ENCODE measurements at regions not wholly inside any gene's neighbourhood (a gene's known extent, or its start where the extent isn't known, plus 50 kb on each side); places are given as distances from the start of the nearest gene placed in this dataset.

GRCh38 chr18:78543201-78543725 lies 436.4 kb upstream of the SALL3 start:
- H3K4me1 ChIP-seq: peaks cover 0 to 17% (median 8%) of the 10 kb centered on the region in 12 donors
- DNase-seq (no peak), ATAC-seq (no peak)
- WGBS, 4 donors: 82 to 93% (median 89%) methylated on average over 9 of the region's 9 CpGs
- TF ChIP-seq, protein P1, sequence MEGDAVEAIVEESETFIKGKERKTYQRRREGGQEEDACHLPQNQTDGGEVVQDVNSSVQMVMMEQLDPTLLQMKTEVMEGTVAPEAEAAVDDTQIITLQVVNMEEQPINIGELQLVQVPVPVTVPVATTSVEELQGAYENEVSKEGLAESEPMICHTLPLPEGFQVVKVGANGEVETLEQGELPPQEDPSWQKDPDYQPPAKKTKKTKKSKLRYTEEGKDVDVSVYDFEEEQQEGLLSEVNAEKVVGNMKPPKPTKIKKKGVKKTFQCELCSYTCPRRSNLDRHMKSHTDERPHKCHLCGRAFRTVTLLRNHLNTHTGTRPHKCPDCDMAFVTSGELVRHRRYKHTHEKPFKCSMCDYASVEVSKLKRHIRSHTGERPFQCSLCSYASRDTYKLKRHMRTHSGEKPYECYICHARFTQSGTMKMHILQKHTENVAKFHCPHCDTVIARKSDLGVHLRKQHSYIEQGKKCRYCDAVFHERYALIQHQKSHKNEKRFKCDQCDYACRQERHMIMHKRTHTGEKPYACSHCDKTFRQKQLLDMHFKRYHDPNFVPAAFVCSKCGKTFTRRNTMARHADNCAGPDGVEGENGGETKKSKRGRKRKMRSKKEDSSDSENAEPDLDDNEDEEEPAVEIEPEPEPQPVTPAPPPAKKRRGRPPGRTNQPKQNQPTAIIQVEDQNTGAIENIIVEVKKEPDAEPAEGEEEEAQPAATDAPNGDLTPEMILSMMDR (IDR thresholded peaks at IDR 0.05): no peak
- TF ChIP-seq POLR2A (IDR thresholded peaks at IDR 0.05): no peak
- intact Hi-C loops (cut with DNase I): no loop called here
- H3K36me3 ChIP-seq: no peaks in the 10 kb centered on the region
- H3K27ac ChIP-seq: no peak overlapping the region
- no peaks in the 10 kb centered on the region for H3K9me3 ChIP-seq
- H3K27me3 ChIP-seq: no peaks in the 10 kb centered on the region
- no peak overlapping the region for H3K4me3 ChIP-seq

DNA sequence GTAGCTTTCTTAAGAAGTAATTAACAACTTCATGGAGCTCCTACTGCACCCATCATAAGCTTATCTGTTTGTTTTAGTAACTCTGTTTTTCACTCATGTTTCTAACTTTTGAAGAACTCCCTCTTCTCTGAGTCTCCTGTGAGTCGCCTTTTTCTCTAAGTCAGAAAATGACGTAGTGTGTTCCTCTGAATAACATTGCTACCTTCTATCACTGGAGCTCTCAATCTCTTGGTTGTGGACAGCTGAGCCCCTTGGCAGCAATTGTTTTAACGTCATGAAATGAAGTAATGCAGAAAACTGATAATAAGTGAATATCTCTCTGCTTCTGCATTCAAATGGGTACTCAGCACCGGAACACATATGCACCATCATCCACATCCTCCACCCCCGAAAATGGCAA lies 433.3 kb upstream of the SALL3 start:
- no peaks in the 10 kb centered on the region for H3K9me3 ChIP-seq
- peaks cover 0 to 6% (median 0%) of the 10 kb centered on the region in 9 donors for H3K27me3 ChIP-seq
- H3K36me3 ChIP-seq: no peaks in the 10 kb centered on the region
- peaks cover 0 to 14% (median 8%) of the 10 kb centered on the region in 12 donors for H3K4me1 ChIP-seq
- 48 to 65% (median 56%) methylated on average over 5 of the region's 5 CpGs for WGBS, 4 donors
- TF ChIP-seq, protein P1 (IDR thresholded peaks at IDR 0.05): no peak
- no peak for TF ChIP-seq POLR2A (IDR thresholded peaks at IDR 0.05)
- peak in 1 of 4 donors; percentile 63 for ATAC-seq
- peak overlapping the region in 1 of 12 donors; percentile 26 for H3K4me3 ChIP-seq
- no peak for DNase-seq
- intact Hi-C loops (cut with DNase I): no loop called here
- H3K27ac ChIP-seq: peak overlapping the region in 3 of 12 donors; percentile 21 to 30 (median 24)

DNA sequence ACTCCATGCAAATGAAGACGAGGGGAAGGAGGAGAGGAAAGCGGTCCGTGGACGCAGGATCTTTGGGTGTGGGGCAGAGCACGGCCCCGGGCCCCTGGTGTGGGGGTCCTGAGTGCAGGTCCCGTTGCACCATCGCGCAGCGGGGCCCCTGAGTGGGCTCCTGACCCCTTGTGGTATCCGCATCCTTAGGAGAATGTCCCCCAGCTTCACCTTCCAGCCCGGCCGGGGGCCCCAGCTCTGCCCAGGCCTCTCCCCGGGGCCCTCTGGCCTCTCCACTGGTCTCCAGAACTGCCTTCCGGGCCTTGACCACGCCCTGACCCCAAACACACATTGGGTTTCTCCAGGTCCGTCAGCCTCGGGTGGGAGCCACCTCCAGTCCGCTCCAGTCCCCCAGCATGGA lies 431.8 kb upstream of the SALL3 start:
- Histone ChIP-seq H3K9me3 (no peaks in the 10 kb centered on the region), H3K27me3 (peaks cover 0 to 6% (median 0%) of the 10 kb centered on the region in 9 donors), H3K4me3 (no peak overlapping the region), H3K4me1 (peaks cover 0 to 5% (median 0%) of the 10 kb centered on the region in 12 donors), H3K27ac (no peak overlapping the region), H3K36me3 (no peaks in the 10 kb centered on the region)
- TF ChIP-seq POLR2A (IDR thresholded peaks at IDR 0.05): no peak
- TF ChIP-seq, protein P1 (IDR thresholded peaks at IDR 0.05): no peak
- 90 to 96% (median 93%) methylated on average over 19 of the region's 19 CpGs for WGBS, 4 donors
- ATAC-seq (no peak), DNase-seq (no peak)
- intact Hi-C loops (cut with DNase I): no loop called here

DNA sequence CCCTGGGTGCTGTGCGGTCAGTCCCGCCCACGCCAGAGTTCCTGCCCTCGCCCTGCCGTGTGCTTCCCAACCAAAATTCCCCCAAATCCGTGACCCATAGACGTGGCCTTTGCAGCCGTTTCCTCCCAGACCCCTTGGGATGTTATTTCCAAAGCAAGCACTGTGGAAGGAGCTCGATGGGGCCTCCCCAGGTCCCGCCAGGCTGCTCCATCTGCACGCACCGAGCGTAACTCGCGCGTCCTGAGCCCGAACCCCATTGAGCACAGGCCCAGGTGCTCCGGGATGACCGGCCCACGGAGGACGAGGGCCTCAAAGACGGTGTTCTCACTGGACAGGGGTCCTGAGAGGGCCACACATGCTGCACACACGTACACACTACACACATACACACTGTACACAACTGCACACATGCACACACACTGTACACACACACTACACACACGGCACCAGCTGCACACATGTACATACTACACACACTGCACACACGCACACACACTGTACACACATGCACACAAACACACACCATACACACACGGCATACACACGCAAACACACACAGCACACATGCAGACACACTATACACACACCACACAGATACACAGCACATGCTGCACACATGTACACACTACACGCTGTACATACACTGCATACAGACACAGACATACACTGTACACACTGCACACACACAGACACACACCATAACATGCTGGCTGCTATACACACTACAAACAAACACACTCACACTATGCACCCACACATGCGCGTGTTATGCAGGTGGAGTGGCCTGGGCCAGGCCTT lies 431.2 kb upstream of the SALL3 start:
- no peaks in the 10 kb centered on the region for H3K36me3 ChIP-seq
- 92 to 94% (median 93%) methylated on average over 30 of the region's 30 CpGs for WGBS, 4 donors
- no peak for TF ChIP-seq POLR2A (IDR thresholded peaks at IDR 0.05)
- TF ChIP-seq, protein P1 (IDR thresholded peaks at IDR 0.05): no peak
- no peak overlapping the region for H3K27ac ChIP-seq
- intact Hi-C loops (cut with DNase I): no loop called here
- DNase-seq (no peak), ATAC-seq (peak in 1 of 4 donors; percentile 48)
- H3K9me3 ChIP-seq: no peaks in the 10 kb centered on the region
- no peak overlapping the region for H3K4me3 ChIP-seq
- peaks cover 0 to 6% (median 0%) of the 10 kb centered on the region in 9 donors for H3K27me3 ChIP-seq
- H3K4me1 ChIP-seq: peaks cover 0 to 5% (median 0%) of the 10 kb centered on the region in 12 donors

Measured in heart left ventricle (tissue), 16 donors.